Astrocyte (in vitro differentiated cells and primary cell): ENCODE measurements at regions not wholly inside any gene's neighbourhood (a gene's known extent, or its start where the extent isn't known, plus 50 kb on each side); places are given as distances from the start of the nearest gene placed in this dataset.

Experiments
- DNase-seq: peaks from one replicate; pipeline ENCODE4 v3.0.0-alpha.2; 2010; ENCODE audit warnings: low read depth
- FAIRE-seq: peaks from 2 replicates; lab custom pipeline; 2011; peaks lifted over from hg19 to GRCh38; lab: Jason Lieb, UNC
- H2AFZ ChIP-seq: 2 replicates; pipeline ENCODE4 v1.6.0; 2012; ENCODE audit warnings: low read depth, low read length, inconsistent platforms
- H3K27ac ChIP-seq: 2 replicates; pipeline ENCODE4 v1.5.1; 2011; ENCODE audit warnings: low read depth, low read length, inconsistent platforms
- H3K27me3 ChIP-seq: 2 replicates; pipeline ENCODE4 v1.6.0; 2011; ENCODE audit warnings: low read length, inconsistent platforms; ENCODE audit not compliant: insufficient read depth
- H3K36me3 ChIP-seq: 2 replicates; pipeline ENCODE4 v1.5.1; 2011; ENCODE audit warnings: low read length, inconsistent platforms; ENCODE audit not compliant: insufficient read depth
- H3K4me1 ChIP-seq: 2 replicates; pipeline ENCODE4 v1.5.1; 2011; ENCODE audit warnings: low read length, inconsistent platforms; ENCODE audit not compliant: insufficient read depth
- H3K4me2 ChIP-seq: 2 replicates; pipeline ENCODE4 v1.6.0; 2012; ENCODE audit warnings: low read length, inconsistent platforms
- H3K4me3 ChIP-seq: 2 replicates; pipeline ENCODE4 v1.5.1; 2011; ENCODE audit warnings: low read depth, mild to moderate bottlenecking, low read length, inconsistent platforms; ENCODE audit not compliant: insufficient read depth
- H3K79me2 ChIP-seq: 2 replicates; pipeline ENCODE4 v1.6.0; 2012; ENCODE audit warnings: mild to moderate bottlenecking, low read length, inconsistent platforms; ENCODE audit not compliant: insufficient read depth
- H3K9ac ChIP-seq: 2 replicates; pipeline ENCODE4 v1.6.0; 2012; ENCODE audit warnings: mild to moderate bottlenecking, low read length, inconsistent platforms
- H3K9me3 ChIP-seq: 2 replicates; pipeline ENCODE4 v1.5.1; 2012; ENCODE audit warnings: low read depth, mild to moderate bottlenecking, low read length, inconsistent platforms; ENCODE audit not compliant: insufficient read depth
- H4K20me1 ChIP-seq: 2 replicates; pipeline ENCODE4 v1.6.0; 2012; ENCODE audit warnings: low read length, inconsistent platforms; ENCODE audit not compliant: insufficient read depth
- H3K27ac Mint-ChIP-seq: one replicate; pipeline ENCODE4 v1.8.0; 2021; ENCODE audit warnings: mild to moderate bottlenecking, mixed read lengths; ENCODE audit not compliant: unreplicated experiment
- H3K27me3 Mint-ChIP-seq: one replicate; pipeline ENCODE4 v1.8.0; 2021; ENCODE audit warnings: low read depth, mixed read lengths; ENCODE audit not compliant: unreplicated experiment
- H3K36me3 Mint-ChIP-seq: one replicate; pipeline ENCODE4 v1.8.0; 2021; ENCODE audit warnings: low read depth, mixed read lengths; ENCODE audit not compliant: unreplicated experiment
- H3K4me1 Mint-ChIP-seq: one replicate; pipeline ENCODE4 v1.8.0; 2021; ENCODE audit warnings: low read depth, mixed read lengths; ENCODE audit not compliant: unreplicated experiment
- H3K4me3 Mint-ChIP-seq: one replicate; pipeline ENCODE4 v1.8.0; 2021; ENCODE audit warnings: mild to moderate bottlenecking, moderate library complexity, mixed read lengths; ENCODE audit not compliant: unreplicated experiment
- H3K9me3 Mint-ChIP-seq: one replicate; pipeline ENCODE4 v1.8.0; 2021; ENCODE audit warnings: mild to moderate bottlenecking, mixed read lengths; ENCODE audit not compliant: unreplicated experiment
- EZH2 ChIP-seq: IDR thresholded peaks from 2 replicates; pipeline ENCODE4 v1.6.1; 2012; ENCODE audit warnings: mild to moderate bottlenecking, low read length, inconsistent platforms; ENCODE audit not compliant: insufficient read depth
- TF ChIP-seq, protein P1 (sequence below): IDR thresholded peaks from 2 replicates; pipeline ENCODE4 v1.5.1; 2011; ENCODE audit warnings: low read depth, mild to moderate bottlenecking, inconsistent platforms, low read length, moderate library complexity; ENCODE audit not compliant: insufficient read depth

DNA sequence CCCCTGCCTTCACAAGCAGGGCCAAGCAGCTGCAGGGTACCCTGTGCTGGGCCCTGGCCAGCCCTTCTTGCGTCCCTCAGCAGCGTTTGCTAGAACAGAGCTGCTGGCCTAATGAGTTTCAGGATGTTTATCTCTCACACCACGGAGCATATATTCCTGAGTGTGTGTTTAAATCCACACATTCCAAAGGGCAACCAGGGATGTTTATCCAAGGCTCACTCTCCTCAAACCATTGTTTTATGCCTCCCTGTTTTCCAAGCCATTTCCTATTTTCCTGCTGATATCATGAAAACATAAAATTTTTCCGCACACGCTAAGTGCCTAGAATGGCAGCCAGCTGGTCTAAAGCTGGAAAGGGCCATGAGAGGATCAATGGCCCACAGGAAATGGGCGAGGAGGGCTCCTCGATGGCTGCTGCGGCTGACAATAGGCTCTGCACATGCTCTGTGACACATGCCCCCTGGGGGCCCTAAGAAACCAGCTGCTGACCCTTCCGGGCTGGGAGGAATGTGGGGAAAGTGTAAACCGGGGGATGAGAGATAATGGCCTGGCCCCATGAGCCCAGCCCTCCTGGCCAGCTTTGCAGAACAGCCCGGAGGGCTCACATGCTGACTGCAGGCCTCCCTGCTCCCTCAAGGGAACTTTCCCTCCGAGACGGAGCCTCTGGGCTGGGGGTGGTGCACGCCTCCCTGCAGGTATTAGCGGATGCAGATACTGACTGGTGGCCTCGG lies 194.0 kb downstream of the NDUFA10 start:
- Histone ChIP-seq H2AFZ (no peak overlapping the region), H3K79me2 (no peaks in the 10 kb centered on the region), H3K27me3 (no peaks in the 10 kb centered on the region), H4K20me1 (no peaks in the 10 kb centered on the region), H3K36me3 (no peaks in the 10 kb centered on the region), H3K9ac (no peak overlapping the region), H3K4me2 (no peak overlapping the region), H3K4me1 (no peaks in the 10 kb centered on the region), H3K9me3 (peaks cover 11% of the 10 kb centered on the region), H3K4me3 (no peak overlapping the region), H3K27ac (no peak overlapping the region)
- Mint-ChIP-seq H3K4me3 (no peak overlapping the region), H3K27ac (no peak overlapping the region), H3K27me3 (peaks cover 56% of the 10 kb centered on the region), H3K9me3 (peaks cover 10% of the 10 kb centered on the region), H3K36me3 (no peaks in the 10 kb centered on the region), H3K4me1 (peaks cover 9% of the 10 kb centered on the region)
- FAIRE-seq (no peak), DNase-seq (no peak)
- TF ChIP-seq EZH2 = no peak
- TF ChIP-seq, protein P1, sequence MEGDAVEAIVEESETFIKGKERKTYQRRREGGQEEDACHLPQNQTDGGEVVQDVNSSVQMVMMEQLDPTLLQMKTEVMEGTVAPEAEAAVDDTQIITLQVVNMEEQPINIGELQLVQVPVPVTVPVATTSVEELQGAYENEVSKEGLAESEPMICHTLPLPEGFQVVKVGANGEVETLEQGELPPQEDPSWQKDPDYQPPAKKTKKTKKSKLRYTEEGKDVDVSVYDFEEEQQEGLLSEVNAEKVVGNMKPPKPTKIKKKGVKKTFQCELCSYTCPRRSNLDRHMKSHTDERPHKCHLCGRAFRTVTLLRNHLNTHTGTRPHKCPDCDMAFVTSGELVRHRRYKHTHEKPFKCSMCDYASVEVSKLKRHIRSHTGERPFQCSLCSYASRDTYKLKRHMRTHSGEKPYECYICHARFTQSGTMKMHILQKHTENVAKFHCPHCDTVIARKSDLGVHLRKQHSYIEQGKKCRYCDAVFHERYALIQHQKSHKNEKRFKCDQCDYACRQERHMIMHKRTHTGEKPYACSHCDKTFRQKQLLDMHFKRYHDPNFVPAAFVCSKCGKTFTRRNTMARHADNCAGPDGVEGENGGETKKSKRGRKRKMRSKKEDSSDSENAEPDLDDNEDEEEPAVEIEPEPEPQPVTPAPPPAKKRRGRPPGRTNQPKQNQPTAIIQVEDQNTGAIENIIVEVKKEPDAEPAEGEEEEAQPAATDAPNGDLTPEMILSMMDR = no peak

DNA sequence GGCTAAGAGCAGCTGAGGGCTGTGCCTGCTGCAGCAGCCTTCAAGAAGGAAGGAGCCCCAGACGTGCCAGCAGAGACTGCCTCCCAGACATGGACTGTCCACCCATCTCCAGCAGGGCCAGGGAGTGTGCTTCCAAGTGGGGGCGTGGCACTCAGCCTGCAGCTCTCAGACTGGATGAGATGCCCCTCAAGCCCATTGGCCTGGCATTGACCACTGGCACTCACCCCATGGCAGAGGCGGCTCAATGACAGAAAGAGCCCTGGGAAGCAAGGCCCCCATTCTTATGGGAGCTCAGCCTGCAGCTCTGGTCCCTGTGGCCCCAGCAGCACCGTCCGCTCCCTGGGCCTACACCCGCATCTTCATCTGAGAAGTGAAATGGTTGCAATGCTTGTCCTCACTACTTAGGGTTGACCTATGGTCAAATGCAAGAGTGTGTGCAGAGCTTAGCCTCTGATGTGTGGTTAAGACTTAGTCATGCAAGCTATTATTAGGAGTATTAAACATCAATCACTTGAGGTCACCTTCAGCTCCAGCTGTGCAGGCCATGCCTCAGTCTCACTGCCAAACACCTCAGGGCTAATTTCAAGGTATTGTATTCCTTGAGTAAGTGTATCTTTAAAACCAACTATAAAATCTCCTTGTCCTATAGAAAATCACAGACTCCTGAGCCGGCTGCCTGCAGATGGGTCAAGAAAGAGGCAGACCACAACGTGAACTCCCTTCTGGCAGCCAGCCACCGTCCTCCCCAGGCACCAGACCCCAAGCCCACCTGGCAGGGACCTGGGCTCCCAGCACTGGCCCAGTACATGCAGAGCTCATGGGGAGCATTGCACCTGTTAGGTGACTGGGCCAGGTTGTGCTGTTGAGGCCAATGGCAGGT lies 194.8 kb downstream of the NDUFA10 start:
- Mint-ChIP-seq H3K4me1 (peaks cover 9% of the 10 kb centered on the region), H3K27me3 (peaks cover 54% of the 10 kb centered on the region), H3K4me3 (no peak overlapping the region), H3K36me3 (no peaks in the 10 kb centered on the region), H3K9me3 (peaks cover 6% of the 10 kb centered on the region), H3K27ac (no peak overlapping the region)
- no peak for DNase-seq
- peaks cover 8% of the 10 kb centered on the region for H3K9me3 ChIP-seq
- no peak overlapping the region for H3K4me3 ChIP-seq
- H2AFZ ChIP-seq = no peak overlapping the region
- H3K27ac ChIP-seq = no peak overlapping the region
- H3K79me2 ChIP-seq = no peaks in the 10 kb centered on the region
- H3K36me3 ChIP-seq = no peaks in the 10 kb centered on the region
- H3K4me2 ChIP-seq = no peak overlapping the region
- no peaks in the 10 kb centered on the region for H4K20me1 ChIP-seq
- H3K9ac ChIP-seq = no peak overlapping the region
- FAIRE-seq = no peak
- H3K4me1 ChIP-seq = no peaks in the 10 kb centered on the region
- no peaks in the 10 kb centered on the region for H3K27me3 ChIP-seq
- TF ChIP-seq, protein P1 = no peak
- TF ChIP-seq EZH2 = no peak
